Glomerular endothelial cell (primary cell): ENCODE measurements at regions not wholly inside any gene's neighbourhood (a gene's known extent, or its start where the extent isn't known, plus 50 kb on each side); places are given as distances from the start of the nearest gene placed in this dataset.
A peak's percentile ranks its signal among the peaks of the same experiment; 100 is the strongest.
"Not testable (repeated sequence)": the region's sequence is repeated elsewhere in the genome, so short reads cannot be mapped to it uniquely, and the experiment has no call there.

ENCODE experiments used
- DNase-seq: peaks from one replicate; pipeline ENCODE4 v3.0.0-alpha.2; 2011; ENCODE audit warnings: low read depth, low spot score; ENCODE audit errors: extremely low read depth

GRCh38 chr7:113784316-113784715, 134.5 kb downstream of the PPP1R3A start:
- DNase-seq: no peak

GRCh38 chr7:113783403-113783802, 135.4 kb downstream of the PPP1R3A start:
- DNase-seq: no peak

- no peak for DNase-seq
Observed at GRCh38 chr7:113775804-113776203, 143.0 kb downstream of the PPP1R3A start.

GRCh38 chr7:113775401-113775800, 143.4 kb downstream of the PPP1R3A start:
- DNase-seq: no peak

- DNase-seq: peak; percentile 52
Observed at GRCh38 chr7:113774182-113774807, 144.5 kb downstream of the PPP1R3A start.

- DNase-seq: no peak
Observed at GRCh38 chr7:113770146-113770738, 148.6 kb downstream of the PPP1R3A start.

- no peak for DNase-seq
Observed at GRCh38 chr7:113768387-113768786, 150.4 kb downstream of the PPP1R3A start.

GRCh38 chr7:113764401-113765035, 154.3 kb downstream of the PPP1R3A start:
- DNase-seq: no peak

- no peak for DNase-seq
Observed at GRCh38 chr7:113763226-113763625, 155.6 kb downstream of the PPP1R3A start.

- DNase-seq: no peak
Observed at GRCh38 chr7:113756250-113756649, 162.6 kb downstream of the PPP1R3A start.

GRCh38 chr7:113752689-113753088, 166.1 kb downstream of the PPP1R3A start:
- no peak for DNase-seq

GRCh38 chr7:113752289-113752688, 166.5 kb downstream of the PPP1R3A start:
- DNase-seq: no peak

- no peak for DNase-seq
Observed at GRCh38 chr7:113751547-113751946, 167.3 kb downstream of the PPP1R3A start.

GRCh38 chr7:113748385-113748784, 170.4 kb downstream of the PPP1R3A start:
- not testable (repeated sequence) for DNase-seq

- not testable (repeated sequence) for DNase-seq
Observed at GRCh38 chr7:113742946-113743431, 175.8 kb downstream of the PPP1R3A start.

- no peak for DNase-seq
Observed at GRCh38 chr7:113742377-113742776, 176.4 kb downstream of the PPP1R3A start.

- DNase-seq: no peak
Observed at GRCh38 chr7:113731571-113731970, 187.2 kb downstream of the PPP1R3A start.

- DNase-seq: no peak
Observed at GRCh38 chr7:113730309-113730955, 188.4 kb downstream of the PPP1R3A start.

- DNase-seq: no peak
Observed at GRCh38 chr7:113727486-113727885, 191.3 kb downstream of the PPP1R3A start.

GRCh38 chr7:113722006-113722405, 196.8 kb downstream of the PPP1R3A start:
- no peak for DNase-seq

- no peak for DNase-seq
Observed at GRCh38 chr7:113717739-113718138, 201.1 kb downstream of the PPP1R3A start.
